ENCODE measurements at regions not wholly inside any gene's neighbourhood (a gene's known extent, or its start where the extent isn't known, plus 50 kb on each side); places are given as distances from the start of the nearest gene placed in this dataset.

- ChIA-PET POLR2A (no interaction called here), CTCF (interaction anchor here (0.5 kb wide), 1 partner anchor 260 kb away, joined by 3 read pairs; no protein-coding TSS in a partner anchor)
- no peak overlapping the region for H3K4me3 ChIP-seq (ENCODE audit: low read depth in 2 of 2, low read length in 2 of 2)
- no peaks in the 10 kb centered on the region for H3K4me1 ChIP-seq (ENCODE audit: control insufficient read depth, insufficient read depth, low read length)
- H3K27ac ChIP-seq (ENCODE audit: low read length), result no peak overlapping the region
- no TSS peak for BruUV-seq (replicated peaks)
- TF ChIP-seq REST (IDR thresholded peaks at IDR 0.05; ENCODE audit: insufficient read depth in 1 of 2, low read depth in 2 of 2, low read length in 1 of 2) (no peak), TCF7L2 (IDR thresholded peaks at IDR 0.05; ENCODE audit: low read depth, low read length) (no peak), POLR2AphosphoS5 (IDR thresholded peaks at IDR 0.05; ENCODE audit: low read depth, low read length) (no peak), CTCF (IDR thresholded peaks at IDR 0.05) (no peak), SIN3A (IDR thresholded peaks at IDR 0.05; ENCODE audit: borderline replicate concordance, insufficient read depth, low read depth, low read length) (no peak)
- no peaks in the 10 kb centered on the region for H3K27me3 ChIP-seq (ENCODE audit: control insufficient read depth, insufficient read depth, low read length)
- ATAC-seq (no peak), DNase-seq (ENCODE audit: low read depth, low spot score) (no peak)
- in situ Hi-C loops (cut with HindIII; ENCODE audit: low pct_unique_long_range_greater_than_20kb, low sequenced_read_pairs) (no loop called here), intact Hi-C loops (cut with micrococcal nuclease; ENCODE audit: unreplicated experiment) (loop anchor here (10.0 kb wide), 1 partner anchor 1360 kb away; no protein-coding TSS in a partner anchor)
- no peaks in the 10 kb centered on the region for H3K36me3 ChIP-seq (ENCODE audit: control insufficient read depth, insufficient read depth, low read length)
- H3K9me3 ChIP-seq (ENCODE audit: control insufficient read depth, insufficient read depth, low read depth, low read length), result no peaks in the 10 kb centered on the region
Measured at GRCh38 chr13:74024314-74024713, 109.9 kb downstream of the KLF12 start.

- intact Hi-C loops (cut with micrococcal nuclease; ENCODE audit: unreplicated experiment), result loop anchor here (10.0 kb wide), 1 partner anchor 1359 kb away; no protein-coding TSS in a partner anchor
- BruUV-seq (replicated peaks), result no TSS peak
- ChIA-PET POLR2A (no interaction called here), CTCF (no interaction called here)
- ATAC-seq, result no peak
- Histone ChIP-seq H3K27ac (ENCODE audit: low read length) (no peak overlapping the region), H3K4me1 (ENCODE audit: control insufficient read depth, insufficient read depth, low read length) (no peaks in the 10 kb centered on the region), H3K9me3 (ENCODE audit: control insufficient read depth, insufficient read depth, low read depth, low read length) (no peaks in the 10 kb centered on the region), H3K4me3 (ENCODE audit: low read depth in 2 of 2, low read length in 2 of 2) (no peak overlapping the region), H3K36me3 (ENCODE audit: control insufficient read depth, insufficient read depth, low read length) (no peaks in the 10 kb centered on the region), H3K27me3 (ENCODE audit: control insufficient read depth, insufficient read depth, low read length) (no peaks in the 10 kb centered on the region)
- no peak for DNase-seq (ENCODE audit: low read depth, low spot score)
- in situ Hi-C loops (cut with HindIII; ENCODE audit: low pct_unique_long_range_greater_than_20kb, low sequenced_read_pairs), result no loop called here
- no peak for TF ChIP-seq POLR2AphosphoS5 (IDR thresholded peaks at IDR 0.05; ENCODE audit: low read depth, low read length)
- TF ChIP-seq TCF7L2 (IDR thresholded peaks at IDR 0.05; ENCODE audit: low read depth, low read length), result no peak
- no peak for TF ChIP-seq SIN3A (IDR thresholded peaks at IDR 0.05; ENCODE audit: borderline replicate concordance, insufficient read depth, low read depth, low read length)
- TF ChIP-seq REST (IDR thresholded peaks at IDR 0.05; ENCODE audit: insufficient read depth in 1 of 2, low read depth in 2 of 2, low read length in 1 of 2), result no peak
- no peak for TF ChIP-seq CTCF (IDR thresholded peaks at IDR 0.05)
Measured at GRCh38 chr13:74023484-74023883, 110.7 kb downstream of the KLF12 start.
